HL-60 (cell line): ENCODE measurements at regions not wholly inside any gene's neighbourhood (a gene's known extent, or its start where the extent isn't known, plus 50 kb on each side); places are given as distances from the start of the nearest gene placed in this dataset.

Experiments
- GABPA ChIP-seq: IDR thresholded peaks from 2 replicates; pipeline ENCODE4 v1.6.1; 2012; ENCODE audit warnings: low read depth
- POLR2AphosphoS5 ChIP-seq: IDR thresholded peaks from 2 replicates; pipeline ENCODE4 v1.6.1; 2012; ENCODE audit warnings: low read depth
- TF ChIP-seq, protein P1 (sequence below): IDR thresholded peaks from one replicate; pipeline ENCODE4 v1.5.1; 2011; ENCODE audit warnings: low read length, control low read depth, inconsistent platforms; ENCODE audit not compliant: insufficient read depth

DNA sequence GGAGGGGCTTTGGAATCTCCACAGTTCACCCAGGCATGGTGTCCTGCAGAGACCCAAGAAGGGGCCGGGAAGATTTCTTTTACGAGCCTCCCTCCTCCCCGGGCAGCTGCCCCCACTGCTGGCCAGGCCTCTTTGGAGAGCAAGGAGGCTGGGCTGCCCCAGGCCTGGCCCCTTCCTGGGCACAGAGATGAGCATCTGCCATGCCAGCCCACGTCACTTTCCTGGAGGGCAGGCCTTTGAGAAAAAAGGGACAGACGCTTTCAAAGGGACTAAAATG, 60.5 kb upstream of the FGF3 start:
- TF ChIP-seq, protein P1, sequence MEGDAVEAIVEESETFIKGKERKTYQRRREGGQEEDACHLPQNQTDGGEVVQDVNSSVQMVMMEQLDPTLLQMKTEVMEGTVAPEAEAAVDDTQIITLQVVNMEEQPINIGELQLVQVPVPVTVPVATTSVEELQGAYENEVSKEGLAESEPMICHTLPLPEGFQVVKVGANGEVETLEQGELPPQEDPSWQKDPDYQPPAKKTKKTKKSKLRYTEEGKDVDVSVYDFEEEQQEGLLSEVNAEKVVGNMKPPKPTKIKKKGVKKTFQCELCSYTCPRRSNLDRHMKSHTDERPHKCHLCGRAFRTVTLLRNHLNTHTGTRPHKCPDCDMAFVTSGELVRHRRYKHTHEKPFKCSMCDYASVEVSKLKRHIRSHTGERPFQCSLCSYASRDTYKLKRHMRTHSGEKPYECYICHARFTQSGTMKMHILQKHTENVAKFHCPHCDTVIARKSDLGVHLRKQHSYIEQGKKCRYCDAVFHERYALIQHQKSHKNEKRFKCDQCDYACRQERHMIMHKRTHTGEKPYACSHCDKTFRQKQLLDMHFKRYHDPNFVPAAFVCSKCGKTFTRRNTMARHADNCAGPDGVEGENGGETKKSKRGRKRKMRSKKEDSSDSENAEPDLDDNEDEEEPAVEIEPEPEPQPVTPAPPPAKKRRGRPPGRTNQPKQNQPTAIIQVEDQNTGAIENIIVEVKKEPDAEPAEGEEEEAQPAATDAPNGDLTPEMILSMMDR = no peak
- TF ChIP-seq GABPA = no peak
- TF ChIP-seq POLR2AphosphoS5 = no peak
